ENCODE measurements at regions not wholly inside any gene's neighbourhood (a gene's known extent, or its start where the extent isn't known, plus 50 kb on each side); places are given as distances from the start of the nearest gene placed in this dataset.

GRCh38 chr18:24754583-24755253 is 294.3 kb downstream of the HRH4 start:
- H3K4me1 Mint-ChIP-seq = no peaks in the 10 kb centered on the region
- WGBS (ENCODE audit: insufficient coverage) = no CpG with 5 or more reads among the region's 4 CpGs
- no peak overlapping the region for H3K27ac ChIP-seq (ENCODE audit: low read depth in 1 of 2, low read length in 2 of 2)
- H2AFZ ChIP-seq (ENCODE audit: insufficient read depth, low read depth, low read length, poor library complexity, severe bottlenecking) = no peak overlapping the region
- H3K9ac ChIP-seq (ENCODE audit: insufficient read depth, low read length, poor library complexity, severe bottlenecking) = no peak overlapping the region
- H3K4me3 ChIP-seq (replicated peaks in 1 of 3; ENCODE audit: low read depth in 2 of 3, low read length in 3 of 3) = no peak overlapping the region
- no peaks in the 10 kb centered on the region for H3K36me3 Mint-ChIP-seq
- no peaks in the 10 kb centered on the region for H3K9me3 ChIP-seq (replicated peaks in 1 of 2; ENCODE audit: control insufficient read depth in 1 of 2, insufficient read depth in 1 of 2, low read length in 2 of 2)
- TF ChIP-seq CTCF (IDR thresholded peaks at IDR 0.05) = no peak
- H4K20me1 ChIP-seq (ENCODE audit: insufficient read depth, low read length) = no peaks in the 10 kb centered on the region
- H3K4me3 Mint-ChIP-seq = no peak overlapping the region
- DNase-seq = no peak
- H3K36me3 ChIP-seq (replicated peaks in 1 of 2; ENCODE audit: control insufficient read depth in 1 of 2, insufficient read depth in 2 of 2, low read length in 2 of 2) = no peaks in the 10 kb centered on the region
- H3K4me2 ChIP-seq (replicated peaks; ENCODE audit: extremely low read depth, low read length, poor library complexity, severe bottlenecking) = no peak overlapping the region
- peaks cover 0 to 4% (median under 1%) of the 10 kb centered on the region in 7 donors for H3K9me3 Mint-ChIP-seq
- no peaks in the 10 kb centered on the region for H3K27me3 ChIP-seq (ENCODE audit: control insufficient read depth in 2 of 2, insufficient read depth in 2 of 2, low read length in 2 of 2)
- no peaks in the 10 kb centered on the region for H3K4me1 ChIP-seq (ENCODE audit: control insufficient read depth in 1 of 2, insufficient read depth in 2 of 2, low read length in 2 of 2)
- H3K27ac Mint-ChIP-seq = no peak overlapping the region
- intact Hi-C loops (cut with micrococcal nuclease) = no loop called here
- H3K27me3 Mint-ChIP-seq (ENCODE audit: low read depth in 3 of 3) = peaks cover 0 to 1% (median 1%) of the 10 kb centered on the region in 3 donors
- H3K79me2 ChIP-seq (ENCODE audit: insufficient read depth, low read length) = no peaks in the 10 kb centered on the region

- no peak overlapping the region for H3K4me2 ChIP-seq (replicated peaks; ENCODE audit: extremely low read depth, low read length, poor library complexity, severe bottlenecking)
- Mint-ChIP-seq H3K9me3 (peaks cover 0 to 2% (median 2%) of the 10 kb centered on the region in 7 donors), H3K4me3 (no peak overlapping the region), H3K36me3 (no peaks in the 10 kb centered on the region), H3K27me3 (ENCODE audit: low read depth in 3 of 3) (peaks cover 0 to 1% (median 0%) of the 10 kb centered on the region in 3 donors), H3K4me1 (no peaks in the 10 kb centered on the region), H3K27ac (no peak overlapping the region)
- no peaks in the 10 kb centered on the region for H3K79me2 ChIP-seq (ENCODE audit: insufficient read depth, low read length)
- no peaks in the 10 kb centered on the region for H3K36me3 ChIP-seq (replicated peaks in 1 of 2; ENCODE audit: control insufficient read depth in 1 of 2, insufficient read depth in 2 of 2, low read length in 2 of 2)
- TF ChIP-seq CTCF (IDR thresholded peaks at IDR 0.05) = no peak
- no peaks in the 10 kb centered on the region for H3K27me3 ChIP-seq (ENCODE audit: control insufficient read depth in 2 of 2, insufficient read depth in 2 of 2, low read length in 2 of 2)
- H2AFZ ChIP-seq (ENCODE audit: insufficient read depth, low read depth, low read length, poor library complexity, severe bottlenecking) = no peak overlapping the region
- no peak overlapping the region for H3K27ac ChIP-seq (ENCODE audit: low read depth in 1 of 2, low read length in 2 of 2)
- H3K4me3 ChIP-seq (replicated peaks in 1 of 3; ENCODE audit: low read depth in 2 of 3, low read length in 3 of 3) = no peak overlapping the region
- DNase-seq = no peak
- no peaks in the 10 kb centered on the region for H3K9me3 ChIP-seq (replicated peaks in 1 of 2; ENCODE audit: control insufficient read depth in 1 of 2, insufficient read depth in 1 of 2, low read length in 2 of 2)
- H4K20me1 ChIP-seq (ENCODE audit: insufficient read depth, low read length) = no peaks in the 10 kb centered on the region
- no peak overlapping the region for H3K9ac ChIP-seq (ENCODE audit: insufficient read depth, low read length, poor library complexity, severe bottlenecking)
- intact Hi-C loops (cut with micrococcal nuclease) = no loop called here
- no peaks in the 10 kb centered on the region for H3K4me1 ChIP-seq (ENCODE audit: control insufficient read depth in 1 of 2, insufficient read depth in 2 of 2, low read length in 2 of 2)
These were observed 295.9 kb downstream of the HRH4 start for GRCh38 chr18:24756385-24756784.

Data from CD14-positive monocyte (primary cell).